ENCODE measurements at regions not wholly inside any gene's neighbourhood (a gene's known extent, or its start where the extent isn't known, plus 50 kb on each side); places are given as distances from the start of the nearest gene placed in this dataset.

- TF ChIP-seq, protein P1, sequence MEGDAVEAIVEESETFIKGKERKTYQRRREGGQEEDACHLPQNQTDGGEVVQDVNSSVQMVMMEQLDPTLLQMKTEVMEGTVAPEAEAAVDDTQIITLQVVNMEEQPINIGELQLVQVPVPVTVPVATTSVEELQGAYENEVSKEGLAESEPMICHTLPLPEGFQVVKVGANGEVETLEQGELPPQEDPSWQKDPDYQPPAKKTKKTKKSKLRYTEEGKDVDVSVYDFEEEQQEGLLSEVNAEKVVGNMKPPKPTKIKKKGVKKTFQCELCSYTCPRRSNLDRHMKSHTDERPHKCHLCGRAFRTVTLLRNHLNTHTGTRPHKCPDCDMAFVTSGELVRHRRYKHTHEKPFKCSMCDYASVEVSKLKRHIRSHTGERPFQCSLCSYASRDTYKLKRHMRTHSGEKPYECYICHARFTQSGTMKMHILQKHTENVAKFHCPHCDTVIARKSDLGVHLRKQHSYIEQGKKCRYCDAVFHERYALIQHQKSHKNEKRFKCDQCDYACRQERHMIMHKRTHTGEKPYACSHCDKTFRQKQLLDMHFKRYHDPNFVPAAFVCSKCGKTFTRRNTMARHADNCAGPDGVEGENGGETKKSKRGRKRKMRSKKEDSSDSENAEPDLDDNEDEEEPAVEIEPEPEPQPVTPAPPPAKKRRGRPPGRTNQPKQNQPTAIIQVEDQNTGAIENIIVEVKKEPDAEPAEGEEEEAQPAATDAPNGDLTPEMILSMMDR (IDR thresholded peaks at IDR 0.05; ENCODE audit: poor library complexity): no peak
- TF ChIP-seq EZH2 (IDR thresholded peaks at IDR 0.05; ENCODE audit: borderline replicate concordance) (no peak), EZH2phosphoT487 (IDR thresholded peaks at IDR 0.05; ENCODE audit: low read depth, severe bottlenecking, unreplicated experiment) (no peak)
Observed at GRCh38 chr17:71147906-71148305, 972.9 kb upstream of the SOX9 start.

All from hepatocyte (in vitro differentiated cells).